Panc1 (cell line): ENCODE measurements at regions not wholly inside any gene's neighbourhood (a gene's known extent, or its start where the extent isn't known, plus 50 kb on each side); places are given as distances from the start of the nearest gene placed in this dataset.

Experiments used
- ATAC-seq: fragments of 200-7000 bp; cut with Tn5 transposase; 2 replicates; pipeline ENCODE4 v1.9.1; 2020; ENCODE audit warnings: mild to moderate bottlenecking, moderate library complexity
- BruUV-seq: library from RNA; stranded (reverse); fragments of 400-500 nt; replicated peaks from 2 replicates; lab custom pipeline; 2021; lab: Mats Ljungman, UMichigan
- CTCF ChIA-PET: fragments of 300-600 bp; sonication (Branson Sonifier 250); formaldehyde crosslinking; loops from one replicate; lab custom pipeline; 2022; ENCODE audit warnings: antibody characterized with exemption; lab: Charles Lee
- POLR2A ChIA-PET: fragments of 300-600 bp; sonication (Branson Sonifier 250); formaldehyde crosslinking; loops from one replicate; lab custom pipeline; 2022; ENCODE audit warnings: antibody characterized with exemption; lab: Charles Lee
- DNase-seq: peaks from one replicate; pipeline ENCODE4 v3.0.0-alpha.2; 2010; ENCODE audit warnings: low read depth, low spot score
- H3K27ac ChIP-seq: 2 replicates; pipeline ENCODE4 v1.5.1; 2011; ENCODE audit warnings: mild to moderate bottlenecking, low read length, inconsistent platforms
- H3K27me3 ChIP-seq: fragments of 200-500 bp; sonication (Bioruptor generic); 2 replicates; pipeline ENCODE4 v1.6.0; 2014; ENCODE audit warnings: low read length, inconsistent platforms; ENCODE audit not compliant: control insufficient read depth, insufficient read depth
- H3K36me3 ChIP-seq: fragments of 200-500 bp; sonication (Bioruptor generic); 2 replicates; pipeline ENCODE4 v1.5.1; 2014; ENCODE audit warnings: inconsistent platforms, mild to moderate bottlenecking, low read length, moderate library complexity; ENCODE audit not compliant: control insufficient read depth, insufficient read depth
- H3K4me1 ChIP-seq: 2 replicates; pipeline ENCODE4 v1.5.1; 2011; ENCODE audit warnings: inconsistent platforms, mild to moderate bottlenecking, low read length, moderate library complexity; ENCODE audit not compliant: control insufficient read depth, insufficient read depth
- H3K4me3 ChIP-seq, 2 experiments: 2 replicates each; pipeline ENCODE4 v1.5.1; 2011 to 2012; ENCODE audit warnings: low read depth in 2 of 2, low read length in 2 of 2, mild to moderate bottlenecking in 2 of 2, inconsistent platforms in 1 of 2, moderate library complexity in 1 of 2
- H3K9me3 ChIP-seq: fragments of 200-500 bp; sonication (Bioruptor generic); 2 replicates; pipeline ENCODE4 v1.5.1; 2014; ENCODE audit warnings: low read depth, mild to moderate bottlenecking, inconsistent platforms, low read length, moderate library complexity; ENCODE audit not compliant: control insufficient read depth, insufficient read depth
- CTCF ChIP-seq: fragments of 450-650 bp; IDR thresholded peaks from 2 replicates; pipeline ENCODE4 v1.5.1; 2017; ENCODE audit warnings: mild to moderate bottlenecking
- POLR2AphosphoS5 ChIP-seq: IDR thresholded peaks from 2 replicates; pipeline ENCODE4 v1.6.1; 2012; ENCODE audit warnings: mild to moderate bottlenecking, low read depth, low read length, moderate library complexity
- REST ChIP-seq, 2 experiments: IDR thresholded peaks; 2 replicates each; pipeline ENCODE4 v1.6.1; 2011 to 2012; ENCODE audit warnings: low read depth in 2 of 2, control low read depth in 1 of 2, low read length in 1 of 2, mild to moderate bottlenecking in 1 of 2, moderate library complexity in 1 of 2; ENCODE audit not compliant: insufficient read depth in 1 of 2
- SIN3A ChIP-seq: IDR thresholded peaks from 2 replicates; pipeline ENCODE4 v1.6.1; 2012; ENCODE audit warnings: low read depth, mild to moderate bottlenecking, low read length, moderate library complexity, borderline replicate concordance; ENCODE audit not compliant: insufficient read depth
- TCF7L2 ChIP-seq: IDR thresholded peaks from 2 replicates; pipeline ENCODE4 v1.6.1; 2011; ENCODE audit warnings: mild to moderate bottlenecking, low read depth, low read length, inconsistent platforms
- in situ Hi-C: cut with HindIII; loops from 2 replicates; pipeline ENCODE4 v1.10.0; 2016; ENCODE audit warnings: low sequenced_read_pairs, low pct_unique_long_range_greater_than_20kb
- intact Hi-C: fragments of 100-400 bp; cut with micrococcal nuclease; formaldehyde crosslinking; loops from one replicate; pipeline ENCODE4 v1.10.0; 2022; ENCODE audit not compliant: unreplicated experiment

GRCh38 chr20:48301189-48301588 lies 515.9 kb upstream of the SULF2 start:
- DNase-seq (no peak), ATAC-seq (no peak)
- ChIA-PET CTCF (no interaction called here), POLR2A (no interaction called here)
- no peaks in the 10 kb centered on the region for H3K9me3 ChIP-seq
- no peak overlapping the region for H3K4me3 ChIP-seq
- no TSS peak for BruUV-seq
- H3K36me3 ChIP-seq = no peaks in the 10 kb centered on the region
- in situ Hi-C loops = no loop called here
- peaks cover 25% of the 10 kb centered on the region for H3K27me3 ChIP-seq
- intact Hi-C loops = no loop called here
- TF ChIP-seq POLR2AphosphoS5 (no peak), REST (IDR thresholded peaks at IDR 0.05; ENCODE audit: insufficient read depth in 1 of 2, low read depth in 2 of 2, low read length in 1 of 2) (no peak), SIN3A (no peak), TCF7L2 (no peak), CTCF (no peak)
- no peak overlapping the region for H3K27ac ChIP-seq
- H3K4me1 ChIP-seq = peaks cover 9% of the 10 kb centered on the region; the same call in 1 of the 2 replicates

- CTCF ChIA-PET = no interaction called here
- H3K4me1 ChIP-seq = peaks cover 9% of the 10 kb centered on the region; the same call in 1 of the 2 replicates
- H3K27me3 ChIP-seq = peaks cover 20% of the 10 kb centered on the region
- POLR2A ChIA-PET = no interaction called here
- H3K9me3 ChIP-seq = no peaks in the 10 kb centered on the region
- no peak for TF ChIP-seq TCF7L2
- intact Hi-C loops = no loop called here
- H3K36me3 ChIP-seq = no peaks in the 10 kb centered on the region
- in situ Hi-C loops = no loop called here
- no TSS peak for BruUV-seq
- H3K27ac ChIP-seq = no peak overlapping the region
- DNase-seq (no peak), ATAC-seq (no peak)
- H3K4me3 ChIP-seq = no peak overlapping the region
Observed at GRCh38 chr20:48300529-48300928, 515.2 kb upstream of the SULF2 start.

- Histone ChIP-seq H3K4me3 (no peak overlapping the region), H3K9me3 (no peaks in the 10 kb centered on the region), H3K27ac (no peak overlapping the region), H3K27me3 (peaks cover 8% of the 10 kb centered on the region), H3K4me1 (peaks cover 14% of the 10 kb centered on the region), H3K36me3 (no peaks in the 10 kb centered on the region)
- DNase-seq = peak; percentile 22
- TF ChIP-seq POLR2AphosphoS5 = no peak
- TF ChIP-seq SIN3A = no peak
- TF ChIP-seq REST (IDR thresholded peaks at IDR 0.05; ENCODE audit: insufficient read depth in 1 of 2, low read depth in 2 of 2, low read length in 1 of 2) = no peak
- TF ChIP-seq TCF7L2 = no peak
- TF ChIP-seq CTCF = no peak
- ChIA-PET CTCF (no interaction called here), POLR2A (no interaction called here)
- peak; percentile 62; the same call in 1 of the 2 replicates for ATAC-seq
- in situ Hi-C loops (no loop called here), intact Hi-C loops (no loop called here)
- BruUV-seq = no TSS peak
Observed at GRCh38 chr20:48298851-48299484, 513.7 kb upstream of the SULF2 start.
